Body of pancreas (tissue), 4 donors: ENCODE measurements at regions not wholly inside any gene's neighbourhood (a gene's known extent, or its start where the extent isn't known, plus 50 kb on each side); places are given as distances from the start of the nearest gene placed in this dataset.

Experiments
- ATAC-seq: fragments of 150-250 bp; one replicate; pipeline ENCODE4 v1.9.1; 2016
- DNase-seq, 4 donors: peaks; one replicate each; pipeline ENCODE4 v3.0.0-alpha.2; 2019
- H3K27ac ChIP-seq, 4 donors: fragments of 200-600 bp; sonication (generic); 1 replicate in 3 of 4; 2 replicates in 1 of 4; pipeline versions ENCODE4 v1.5.1 to v1.6.1; 2016 to 2019; ENCODE audit warnings: mild to moderate bottlenecking in 1 of 4, mixed read lengths in 1 of 4, moderate library complexity in 1 of 4
- H3K27me3 ChIP-seq, 2 donors: fragments of 200-600 bp; sonication (generic); one replicate each; pipeline ENCODE4 v1.6.0; 2016; ENCODE audit warnings: mild to moderate bottlenecking in 1 of 2
- H3K36me3 ChIP-seq, 2 donors: fragments of 200-600 bp; sonication (generic); replicated peaks in 1 of 2; 2 replicates each; pipeline ENCODE4 v1.5.1; 2016; ENCODE audit warnings: low read depth in 2 of 2; ENCODE audit not compliant: insufficient read depth in 1 of 2
- H3K4me1 ChIP-seq: fragments of 200-600 bp; sonication (generic); one replicate; pipeline ENCODE4 v1.6.0; 2016
- H3K4me3 ChIP-seq, 2 donors: fragments of 200-600 bp; sonication (generic); 1 replicate in 1 of 2; 2 replicates in 1 of 2; pipeline ENCODE4 v1.5.1; 2016 to 2019
- H3K9me3 ChIP-seq, 3 donors: fragments of 200-600 bp; sonication (generic); 1 replicate in 2 of 3; 2 replicates in 1 of 3; pipeline ENCODE4 v1.5.1; 2016
- POLR2A ChIP-seq, 3 donors: fragments of 450-650 bp; IDR thresholded peaks; one replicate each; pipeline ENCODE4 v1.6.1; 2016; ENCODE audit warnings: antibody characterized with exemption in 3 of 3, mild to moderate bottlenecking in 2 of 3
- WGBS, 2 donors: methylation state at CpG; one replicate each; pipeline ENCODE4 v1.1.5; 2017; 5-methylcytosine and 5-hydroxymethylcytosine counted together
- intact Hi-C: fragments of 100-400 bp; cut with DNase I; formaldehyde crosslinking; loops from one replicate; pipeline ENCODE4 v1.15.1; 2023
- TF ChIP-seq, protein P1 (sequence below), 7 experiments: fragments of 450-650 bp in 4 of 7; fragments of 200-600 bp in 3 of 7; sonication (generic) in 3 of 7; IDR thresholded peaks; one replicate each; pipeline ENCODE4 v1.5.1; 2016 to 2019; ENCODE audit warnings: antibody characterized with exemption in 7 of 7

- H3K9me3 ChIP-seq, result no peaks in the 10 kb centered on the region
- WGBS, 2 donors, result 26 to 31% methylated on average over 4 of the region's 4 CpGs
- no peaks in the 10 kb centered on the region for H3K36me3 ChIP-seq
- intact Hi-C loops, result loop anchor here (5.0 to 10.0 kb wide), 3 partner anchors 53 to 155 kb away; no protein-coding TSS in a partner anchor
- ATAC-seq, result peak; percentile 75
- peak; percentile 55 to 72 (median 68) for DNase-seq
- H3K27ac ChIP-seq, result no peak overlapping the region
- no peaks in the 10 kb centered on the region for H3K27me3 ChIP-seq
- TF ChIP-seq, protein P1, sequence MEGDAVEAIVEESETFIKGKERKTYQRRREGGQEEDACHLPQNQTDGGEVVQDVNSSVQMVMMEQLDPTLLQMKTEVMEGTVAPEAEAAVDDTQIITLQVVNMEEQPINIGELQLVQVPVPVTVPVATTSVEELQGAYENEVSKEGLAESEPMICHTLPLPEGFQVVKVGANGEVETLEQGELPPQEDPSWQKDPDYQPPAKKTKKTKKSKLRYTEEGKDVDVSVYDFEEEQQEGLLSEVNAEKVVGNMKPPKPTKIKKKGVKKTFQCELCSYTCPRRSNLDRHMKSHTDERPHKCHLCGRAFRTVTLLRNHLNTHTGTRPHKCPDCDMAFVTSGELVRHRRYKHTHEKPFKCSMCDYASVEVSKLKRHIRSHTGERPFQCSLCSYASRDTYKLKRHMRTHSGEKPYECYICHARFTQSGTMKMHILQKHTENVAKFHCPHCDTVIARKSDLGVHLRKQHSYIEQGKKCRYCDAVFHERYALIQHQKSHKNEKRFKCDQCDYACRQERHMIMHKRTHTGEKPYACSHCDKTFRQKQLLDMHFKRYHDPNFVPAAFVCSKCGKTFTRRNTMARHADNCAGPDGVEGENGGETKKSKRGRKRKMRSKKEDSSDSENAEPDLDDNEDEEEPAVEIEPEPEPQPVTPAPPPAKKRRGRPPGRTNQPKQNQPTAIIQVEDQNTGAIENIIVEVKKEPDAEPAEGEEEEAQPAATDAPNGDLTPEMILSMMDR (IDR thresholded peaks at IDR 0.05), result peak; percentile 41 to 79 (median 60)
- TF ChIP-seq POLR2A (IDR thresholded peaks at IDR 0.05), result no peak
- H3K4me1 ChIP-seq, result no peaks in the 10 kb centered on the region
- no peak overlapping the region for H3K4me3 ChIP-seq
Measured at GRCh38 chr14:22319526-22320361, 269.3 kb downstream of the DAD1 start.

- DNase-seq (no peak), ATAC-seq (no peak)
- TF ChIP-seq, protein P1 (IDR thresholded peaks at IDR 0.05), result no peak
- no peak for TF ChIP-seq POLR2A (IDR thresholded peaks at IDR 0.05)
- H3K9me3 ChIP-seq, result no peaks in the 10 kb centered on the region
- no peaks in the 10 kb centered on the region for H3K27me3 ChIP-seq
- no peaks in the 10 kb centered on the region for H3K36me3 ChIP-seq
- no peaks in the 10 kb centered on the region for H3K4me1 ChIP-seq
- WGBS, 2 donors, result 44 to 59% methylated on average over 3 of the region's 3 CpGs
- no peak overlapping the region for H3K27ac ChIP-seq
- no peak overlapping the region for H3K4me3 ChIP-seq
- intact Hi-C loops, result loop anchor here (5.0 kb wide), 1 partner anchor 63 kb away; no protein-coding TSS in a partner anchor
Measured at GRCh38 chr14:22318951-22319350, 270.1 kb downstream of the DAD1 start.

GRCh38 chr14:22316473-22316872 is 272.6 kb downstream of the DAD1 start:
- no peak for TF ChIP-seq POLR2A (IDR thresholded peaks at IDR 0.05)
- TF ChIP-seq, protein P1 (IDR thresholded peaks at IDR 0.05), result no peak
- Histone ChIP-seq H3K9me3 (no peaks in the 10 kb centered on the region), H3K27ac (no peak overlapping the region), H3K4me3 (no peak overlapping the region), H3K4me1 (no peaks in the 10 kb centered on the region), H3K27me3 (no peaks in the 10 kb centered on the region), H3K36me3 (no peaks in the 10 kb centered on the region)
- ATAC-seq, result no peak
- intact Hi-C loops, result loop anchor here (5.0 kb wide), 1 partner anchor 66 kb away; no protein-coding TSS in a partner anchor
- DNase-seq, result no peak
- WGBS, 2 donors, result 89% methylated on average over 1 of the region's 1 CpG

GRCh38 chr14:22315336-22315735 is 273.7 kb downstream of the DAD1 start:
- no peaks in the 10 kb centered on the region for H3K27me3 ChIP-seq
- H3K4me1 ChIP-seq, result no peaks in the 10 kb centered on the region
- no peak for ATAC-seq
- intact Hi-C loops, result loop anchor here (5.0 kb wide), 1 partner anchor 67 kb away; no protein-coding TSS in a partner anchor
- H3K4me3 ChIP-seq, result no peak overlapping the region
- WGBS, 2 donors, result 55 to 72% methylated on average over 3 of the region's 3 CpGs
- no peaks in the 10 kb centered on the region for H3K9me3 ChIP-seq
- no peak overlapping the region for H3K27ac ChIP-seq
- no peak for DNase-seq
- TF ChIP-seq, protein P1 (IDR thresholded peaks at IDR 0.05), result no peak
- no peak for TF ChIP-seq POLR2A (IDR thresholded peaks at IDR 0.05)
- no peaks in the 10 kb centered on the region for H3K36me3 ChIP-seq
